ENCODE measurements at regions not wholly inside any gene's neighbourhood (a gene's known extent, or its start where the extent isn't known, plus 50 kb on each side); places are given as distances from the start of the nearest gene placed in this dataset.

- Histone ChIP-seq H3F3A (replicated peaks; ENCODE audit: insufficient read depth) (no peaks in the 10 kb centered on the region), H3K4me2 (no peak overlapping the region), H3K4me1 (ENCODE audit: control insufficient read depth in 1 of 2, insufficient read depth in 2 of 2, low read depth in 1 of 2, low read length in 1 of 2) (no peaks in the 10 kb centered on the region; a peak in 1 of 4 replicates), H3K9me3 (no peaks in the 10 kb centered on the region; the same call in 1 of the 2 replicates), H3K9me2 (peaks cover 3% of the 10 kb centered on the region; the same call in 1 of the 2 replicates), H2AFZ (ENCODE audit: low read depth) (no peak overlapping the region), H3K36me3 (replicated peaks in 1 of 2; ENCODE audit: control insufficient read depth in 1 of 2, insufficient read depth in 2 of 2, low read length in 1 of 2) (no peaks in the 10 kb centered on the region), H3K79me2 (ENCODE audit: insufficient read depth) (no peaks in the 10 kb centered on the region), H3K4me3 (ENCODE audit: low read depth in 2 of 2, low read length in 1 of 2) (no peak overlapping the region), H3K9ac (no peak overlapping the region), H4K20me1 (ENCODE audit: insufficient read depth) (no peaks in the 10 kb centered on the region), H3K27ac (ENCODE audit: low read depth in 2 of 2, low read length in 1 of 2) (no peak overlapping the region), H3K27me3 (ENCODE audit: insufficient read depth) (no peaks in the 10 kb centered on the region)
- ChIA-PET POLR2A (no interaction called here), CTCF (no interaction called here)
- TF ChIP-seq IRF3 (IDR thresholded peaks at IDR 0.05; ENCODE audit: low read depth, low read length) = no peak
- TF ChIP-seq NFIC (IDR thresholded peaks at IDR 0.05; ENCODE audit: borderline replicate concordance) = no peak
- TF ChIP-seq USF2 (IDR thresholded peaks at IDR 0.05; ENCODE audit: borderline replicate concordance, low read depth, low read length) = no peak
- TF ChIP-seq POLR2AphosphoS5 (IDR thresholded peaks at IDR 0.05; ENCODE audit: low read depth, low read length) = no peak
- TF ChIP-seq RFX5 (IDR thresholded peaks at IDR 0.05; ENCODE audit: low read length) = no peak
- TF ChIP-seq TAF1 (IDR thresholded peaks at IDR 0.05; ENCODE audit: borderline replicate concordance, low read depth, low read length) = no peak
- no peak for TF ChIP-seq CHD2 (IDR thresholded peaks at IDR 0.05; ENCODE audit: low read length, partially characterized antibody)
- TF ChIP-seq MAX (IDR thresholded peaks at IDR 0.05; ENCODE audit: low read depth) = no peak
- TF ChIP-seq FOXJ3 (CRISPR knock-in tag; IDR thresholded peaks at IDR 0.05) = no peak
- TF ChIP-seq SIN3A (IDR thresholded peaks at IDR 0.05; ENCODE audit: borderline replicate concordance, low read depth, low read length) = no peak
- TF ChIP-seq TEAD4 (IDR thresholded peaks at IDR 0.05; ENCODE audit: borderline replicate concordance, insufficient read depth) = no peak
- TF ChIP-seq ZBTB33 (IDR thresholded peaks at IDR 0.05; ENCODE audit: borderline replicate concordance, low read depth) = no peak
- 14% methylated on average over 2 of the region's 2 CpGs for WGBS (ENCODE audit: low lambda C conversion rate)
- no peak for DNase-seq
These were observed 703.8 kb downstream of the CDH8 start for GRCh38 chr16:61332461-61332860.

GRCh38 chr16:61324044-61324443, 712.2 kb downstream of the CDH8 start:
- no peaks in the 10 kb centered on the region for H3K27me3 ChIP-seq (ENCODE audit: insufficient read depth)
- CTCF ChIA-PET = no interaction called here
- no peaks in the 10 kb centered on the region for H3K36me3 ChIP-seq (replicated peaks in 1 of 2; ENCODE audit: control insufficient read depth in 1 of 2, insufficient read depth in 2 of 2, low read length in 1 of 2)
- no peaks in the 10 kb centered on the region for H3K79me2 ChIP-seq (ENCODE audit: insufficient read depth)
- no peaks in the 10 kb centered on the region; a peak in 1 of 4 replicates for H3K4me1 ChIP-seq (ENCODE audit: control insufficient read depth in 1 of 2, insufficient read depth in 2 of 2, low read depth in 1 of 2, low read length in 1 of 2)
- H3K9ac ChIP-seq = no peak overlapping the region
- TF ChIP-seq EZH2phosphoT487 (IDR thresholded peaks at IDR 0.05; ENCODE audit: borderline replicate concordance, low read depth) (no peak), SMC3 (IDR thresholded peaks at IDR 0.05; ENCODE audit: low read depth, low read length) (no peak), PBX3 (IDR thresholded peaks at IDR 0.05) (no peak), YY1 (IDR thresholded peaks at IDR 0.05; ENCODE audit: low read depth) (no peak), REST (IDR thresholded peaks at IDR 0.05; ENCODE audit: low read depth, low read length) (no peak), SIN3A (IDR thresholded peaks at IDR 0.05; ENCODE audit: borderline replicate concordance, low read depth, low read length) (no peak)
- WGBS (ENCODE audit: low lambda C conversion rate) = 27% methylated on average over 4 of the region's 4 CpGs
- no peaks in the 10 kb centered on the region for H3K9me2 ChIP-seq
- H2AFZ ChIP-seq (ENCODE audit: low read depth) = no peak overlapping the region
- no peak overlapping the region for H3K4me2 ChIP-seq
- H3F3A ChIP-seq (replicated peaks; ENCODE audit: insufficient read depth) = no peaks in the 10 kb centered on the region
- H3K4me3 ChIP-seq (ENCODE audit: low read depth in 2 of 2, low read length in 1 of 2) = no peak overlapping the region
- DNase-seq = no peak
- no peaks in the 10 kb centered on the region for H3K9me3 ChIP-seq
- H3K27ac ChIP-seq (ENCODE audit: low read depth in 2 of 2, low read length in 1 of 2) = no peak overlapping the region
- POLR2A ChIA-PET = no interaction called here
- no peaks in the 10 kb centered on the region for H4K20me1 ChIP-seq (ENCODE audit: insufficient read depth)

Measured in SK-N-SH (cell line).